Upper lobe of left lung (tissue), 6 donors: ENCODE measurements at regions not wholly inside any gene's neighbourhood (a gene's known extent, or its start where the extent isn't known, plus 50 kb on each side); places are given as distances from the start of the nearest gene placed in this dataset.
A peak's percentile ranks its signal among the peaks of the same experiment; 100 is the strongest.
"Not testable (repeated sequence)": the region's sequence is repeated elsewhere in the genome, so short reads cannot be mapped to it uniquely, and the experiment has no call there.

Experiments
- ATAC-seq, 2 donors: fragments of 200-7000 bp; cut with Tn5 transposase; one replicate each; pipeline ENCODE4 v1.9.1; 2022; ENCODE audit warnings: mild to moderate bottlenecking in 2 of 2, moderate library complexity in 2 of 2; ENCODE audit not compliant: low FRiP score in 2 of 2
- DNase-seq, 2 donors: peaks; one replicate each; pipeline ENCODE4 v3.0.0-alpha.2; 2019 to 2020
- H3K27ac ChIP-seq, 4 donors: fragments of 200-600 bp; sonication (generic); one replicate each; pipeline ENCODE4 v1.5.1; 2016 to 2019
- H3K27me3 ChIP-seq, 4 donors: fragments of 200-600 bp; sonication (generic); one replicate each; pipeline ENCODE4 v1.5.1; 2017 to 2019
- H3K36me3 ChIP-seq, 4 donors: fragments of 200-600 bp; sonication (generic); one replicate each; pipeline ENCODE4 v1.5.1; 2016 to 2019
- H3K4me1 ChIP-seq, 4 donors: fragments of 200-600 bp; sonication (generic); one replicate each; pipeline ENCODE4 v1.5.1; 2018 to 2019
- H3K4me3 ChIP-seq, 4 donors: fragments of 200-600 bp; sonication (generic); one replicate each; pipeline ENCODE4 v1.5.1; 2017 to 2019; ENCODE audit warnings: mild to moderate bottlenecking in 2 of 4, moderate library complexity in 1 of 4
- H3K9me3 ChIP-seq, 4 donors: fragments of 200-600 bp; sonication (generic); one replicate each; pipeline ENCODE4 v1.5.1; 2018 to 2019
- EP300 ChIP-seq, 4 donors: sonication (generic); formaldehyde crosslinking; IDR thresholded peaks; one replicate each; pipeline ENCODE4 v1.5.1; 2017; ENCODE audit warnings: antibody characterized with exemption in 4 of 4, control low read depth in 2 of 4
- POLR2A ChIP-seq, 4 donors: fragments of 450-650 bp; IDR thresholded peaks; one replicate each; pipeline ENCODE4 v1.5.1; 2016 to 2017; ENCODE audit warnings: antibody characterized with exemption in 4 of 4, mild to moderate bottlenecking in 2 of 4
- POLR2AphosphoS5 ChIP-seq, 2 donors: sonication (generic); formaldehyde crosslinking; IDR thresholded peaks; one replicate each; pipeline ENCODE4 v1.5.1; 2017; ENCODE audit warnings: antibody characterized with exemption in 2 of 2
- WGBS, 2 donors: methylation state at CpG; one replicate each; pipeline ENCODE4 v1.1.5; 2017 to 2018; 5-methylcytosine and 5-hydroxymethylcytosine counted together
- TF ChIP-seq, protein P1 (sequence below), 6 experiments: fragments of 450-650 bp in 4 of 6; fragments of 200-600 bp in 2 of 6; sonication (generic) in 2 of 6; IDR thresholded peaks; one replicate each; pipeline ENCODE4 v1.5.1; 2016 to 2019; ENCODE audit warnings: antibody characterized with exemption in 6 of 6
- donor health status: DM: no; HTN: no; CAD: no; lungs with moderate emphysema.
- donor health status: DM: no; HTN: yes; CAD: no; lungs with severe emphysema.

DNA sequence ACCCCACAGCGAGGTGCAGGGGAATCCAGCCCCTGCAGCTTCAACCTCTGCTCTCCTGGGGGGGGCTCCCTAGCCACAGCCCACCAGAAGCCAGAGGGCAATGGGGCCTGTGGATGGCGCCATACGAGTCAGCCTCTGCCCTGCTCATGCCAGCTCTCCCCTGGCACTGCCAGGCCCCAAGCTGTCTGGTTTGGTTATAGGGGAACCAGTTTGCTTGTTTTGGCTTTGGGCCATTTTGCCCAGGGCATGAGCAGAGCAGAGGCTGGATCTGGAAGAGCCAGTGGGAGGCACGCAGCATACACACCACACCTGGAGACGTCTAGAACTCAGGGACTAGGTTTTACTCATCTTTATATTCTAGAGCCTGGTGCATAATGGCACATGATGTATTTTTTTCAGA is 66.7 kb upstream of the SLC22A16 start:
- TF ChIP-seq POLR2A (IDR thresholded peaks at IDR 0.05) (no peak), EP300 (IDR thresholded peaks at IDR 0.05) (no peak)
- ATAC-seq (no peak), DNase-seq (no peak)
- no peaks in the 10 kb centered on the region for H3K36me3 ChIP-seq
- no peaks in the 10 kb centered on the region for H3K27me3 ChIP-seq
- H3K4me3 ChIP-seq: no peak overlapping the region
- 82 to 83% methylated on average over 5 of the region's 5 CpGs for WGBS, 2 donors
- no peak overlapping the region for H3K27ac ChIP-seq
- H3K9me3 ChIP-seq: peaks cover 0 to 4% (median 0%) of the 10 kb centered on the region in 4 donors
- H3K4me1 ChIP-seq: peaks cover 0 to 5% (median 0%) of the 10 kb centered on the region in 4 donors

GRCh38 chr6:110542311-110543024 is 66.1 kb upstream of the SLC22A16 start:
- no peak for TF ChIP-seq POLR2AphosphoS5 (IDR thresholded peaks at IDR 0.05)
- DNase-seq: no peak

GRCh38 chr6:110541701-110542309 is 65.4 kb upstream of the SLC22A16 start:
- TF ChIP-seq POLR2AphosphoS5 (IDR thresholded peaks at IDR 0.05) (no peak), EP300 (IDR thresholded peaks at IDR 0.05) (no peak), POLR2A (IDR thresholded peaks at IDR 0.05) (no peak)
- TF ChIP-seq, protein P1, sequence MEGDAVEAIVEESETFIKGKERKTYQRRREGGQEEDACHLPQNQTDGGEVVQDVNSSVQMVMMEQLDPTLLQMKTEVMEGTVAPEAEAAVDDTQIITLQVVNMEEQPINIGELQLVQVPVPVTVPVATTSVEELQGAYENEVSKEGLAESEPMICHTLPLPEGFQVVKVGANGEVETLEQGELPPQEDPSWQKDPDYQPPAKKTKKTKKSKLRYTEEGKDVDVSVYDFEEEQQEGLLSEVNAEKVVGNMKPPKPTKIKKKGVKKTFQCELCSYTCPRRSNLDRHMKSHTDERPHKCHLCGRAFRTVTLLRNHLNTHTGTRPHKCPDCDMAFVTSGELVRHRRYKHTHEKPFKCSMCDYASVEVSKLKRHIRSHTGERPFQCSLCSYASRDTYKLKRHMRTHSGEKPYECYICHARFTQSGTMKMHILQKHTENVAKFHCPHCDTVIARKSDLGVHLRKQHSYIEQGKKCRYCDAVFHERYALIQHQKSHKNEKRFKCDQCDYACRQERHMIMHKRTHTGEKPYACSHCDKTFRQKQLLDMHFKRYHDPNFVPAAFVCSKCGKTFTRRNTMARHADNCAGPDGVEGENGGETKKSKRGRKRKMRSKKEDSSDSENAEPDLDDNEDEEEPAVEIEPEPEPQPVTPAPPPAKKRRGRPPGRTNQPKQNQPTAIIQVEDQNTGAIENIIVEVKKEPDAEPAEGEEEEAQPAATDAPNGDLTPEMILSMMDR (IDR thresholded peaks at IDR 0.05): no peak
- ATAC-seq (no peak), DNase-seq (no peak)
- H3K36me3 ChIP-seq: no peaks in the 10 kb centered on the region
- peaks cover 0 to 10% (median 0%) of the 10 kb centered on the region in 4 donors for H3K4me1 ChIP-seq
- H3K4me3 ChIP-seq: no peak overlapping the region
- WGBS, 2 donors: 75 to 81% methylated on average over 5 of the region's 5 CpGs
- H3K27ac ChIP-seq: no peak overlapping the region
- H3K27me3 ChIP-seq: no peaks in the 10 kb centered on the region
- H3K9me3 ChIP-seq: peaks cover 0 to 4% (median 0%) of the 10 kb centered on the region in 4 donors

More at GRCh38 chr6:110542311-110543024, 66.1 kb upstream of the SLC22A16 start:
- Histone ChIP-seq H3K36me3 (no peaks in the 10 kb centered on the region), H3K27me3 (no peaks in the 10 kb centered on the region), H3K27ac (no peak overlapping the region), H3K4me1 (peaks cover 0 to 5% (median 0%) of the 10 kb centered on the region in 4 donors), H3K9me3 (peaks cover 0 to 4% (median 0%) of the 10 kb centered on the region in 4 donors), H3K4me3 (no peak overlapping the region)
- peak in 1 of 2 donors; percentile 26 for ATAC-seq
- WGBS, 2 donors: 74 to 77% methylated on average over 11 of the region's 11 CpGs

GRCh38 chr6:110539277-110540019 is 63.0 kb upstream of the SLC22A16 start:
- not testable (repeated sequence) for ATAC-seq, H3K27ac ChIP-seq, H3K4me1 ChIP-seq, H3K36me3 ChIP-seq, H3K27me3 ChIP-seq, H3K9me3 ChIP-seq, DNase-seq, H3K4me3 ChIP-seq
- WGBS, 2 donors: 99 to 100% methylated on average over 4 of the region's 4 CpGs

- Histone ChIP-seq H3K36me3 (no peaks in the 10 kb centered on the region), H3K9me3 (no peaks in the 10 kb centered on the region), H3K4me1 (peaks cover 0 to 10% (median 0%) of the 10 kb centered on the region in 4 donors), H3K4me3 (no peak overlapping the region), H3K27me3 (no peaks in the 10 kb centered on the region), H3K27ac (no peak overlapping the region)
- ATAC-seq (no peak), DNase-seq (no peak)
- 86 to 95% methylated on average over 4 to 5 of the region's 5 CpGs for WGBS, 2 donors
- TF ChIP-seq POLR2AphosphoS5 (IDR thresholded peaks at IDR 0.05) (no peak), POLR2A (IDR thresholded peaks at IDR 0.05) (no peak), EP300 (IDR thresholded peaks at IDR 0.05) (no peak)
- TF ChIP-seq, protein P1 (IDR thresholded peaks at IDR 0.05): no peak
Measured at GRCh38 chr6:110538416-110539160, 62.2 kb upstream of the SLC22A16 start.
